NB4 (cell line): ENCODE measurements at regions not wholly inside any gene's neighbourhood (a gene's known extent, or its start where the extent isn't known, plus 50 kb on each side); places are given as distances from the start of the nearest gene placed in this dataset.

Source experiments
- POLR2A ChIP-seq: IDR thresholded peaks from 2 replicates; pipeline ENCODE4 v1.6.1; 2011; ENCODE audit warnings: mild to moderate bottlenecking; ENCODE audit not compliant: insufficient read length; ENCODE audit errors: extremely low read depth
- TF ChIP-seq, protein P1 (sequence below): IDR thresholded peaks from one replicate; pipeline ENCODE4 v1.5.1; 2012; ENCODE audit warnings: low read depth, low read length
- TF ChIP-seq, protein P2 (sequence below): IDR thresholded peaks from 2 replicates; pipeline ENCODE4 v1.6.1; 2011; ENCODE audit warnings: low read depth, low read length

DNA sequence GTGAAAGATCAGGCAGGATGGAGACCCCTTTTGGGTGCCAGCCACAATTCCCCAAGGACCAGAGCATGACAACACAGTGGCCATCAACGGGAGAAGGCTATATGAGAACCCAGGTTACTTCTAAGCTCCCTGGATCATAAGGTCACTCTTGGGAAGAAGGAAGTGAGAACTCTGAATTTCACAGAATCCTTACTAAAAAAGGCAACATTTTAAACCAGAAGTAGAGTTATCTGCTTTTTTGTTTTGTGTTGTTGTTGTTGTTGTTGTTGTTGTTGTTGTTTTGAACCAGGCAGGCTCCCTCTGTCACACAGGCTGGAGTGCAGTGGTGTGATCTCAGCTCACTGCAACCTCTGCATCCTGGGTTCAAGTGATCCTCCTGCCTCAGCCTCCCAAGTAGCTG, 107.4 kb upstream of the TNFAIP3 start:
- TF ChIP-seq POLR2A, result no peak
- TF ChIP-seq, protein P1, sequence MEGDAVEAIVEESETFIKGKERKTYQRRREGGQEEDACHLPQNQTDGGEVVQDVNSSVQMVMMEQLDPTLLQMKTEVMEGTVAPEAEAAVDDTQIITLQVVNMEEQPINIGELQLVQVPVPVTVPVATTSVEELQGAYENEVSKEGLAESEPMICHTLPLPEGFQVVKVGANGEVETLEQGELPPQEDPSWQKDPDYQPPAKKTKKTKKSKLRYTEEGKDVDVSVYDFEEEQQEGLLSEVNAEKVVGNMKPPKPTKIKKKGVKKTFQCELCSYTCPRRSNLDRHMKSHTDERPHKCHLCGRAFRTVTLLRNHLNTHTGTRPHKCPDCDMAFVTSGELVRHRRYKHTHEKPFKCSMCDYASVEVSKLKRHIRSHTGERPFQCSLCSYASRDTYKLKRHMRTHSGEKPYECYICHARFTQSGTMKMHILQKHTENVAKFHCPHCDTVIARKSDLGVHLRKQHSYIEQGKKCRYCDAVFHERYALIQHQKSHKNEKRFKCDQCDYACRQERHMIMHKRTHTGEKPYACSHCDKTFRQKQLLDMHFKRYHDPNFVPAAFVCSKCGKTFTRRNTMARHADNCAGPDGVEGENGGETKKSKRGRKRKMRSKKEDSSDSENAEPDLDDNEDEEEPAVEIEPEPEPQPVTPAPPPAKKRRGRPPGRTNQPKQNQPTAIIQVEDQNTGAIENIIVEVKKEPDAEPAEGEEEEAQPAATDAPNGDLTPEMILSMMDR, result no peak
- TF ChIP-seq, protein P2, sequence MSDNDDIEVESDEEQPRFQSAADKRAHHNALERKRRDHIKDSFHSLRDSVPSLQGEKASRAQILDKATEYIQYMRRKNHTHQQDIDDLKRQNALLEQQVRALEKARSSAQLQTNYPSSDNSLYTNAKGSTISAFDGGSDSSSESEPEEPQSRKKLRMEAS, result no peak
